ENCODE measurements at regions not wholly inside any gene's neighbourhood (a gene's known extent, or its start where the extent isn't known, plus 50 kb on each side); places are given as distances from the start of the nearest gene placed in this dataset.

GRCh38 chr10:3460420-3461128 lies 288.0 kb upstream of the PITRM1 start:
- TF ChIP-seq CTCF (IDR thresholded peaks at IDR 0.05) (no peak), POLR2A (IDR thresholded peaks at IDR 0.05) (no peak)

Measured in transverse colon (tissue), 3 donors.